Activated CD8-positive, alpha-beta T cell treated with anti-CD3 and anti-CD28 coated beads for 36 hours (primary cell): ENCODE measurements at regions not wholly inside any gene's neighbourhood (a gene's known extent, or its start where the extent isn't known, plus 50 kb on each side); places are given as distances from the start of the nearest gene placed in this dataset.

Source experiments
- ATAC-seq: fragments of 200-7000 bp; cut with Tn5 transposase; one replicate; pipeline ENCODE4 v1.10.0; 2021; ENCODE audit warnings: mild to moderate bottlenecking, moderate library complexity
- CTCF ChIA-PET: fragments of 350-600 bp; sonication (Branson Sonifier 250); formaldehyde crosslinking; loops from one replicate; lab custom pipeline; 2021; ENCODE audit warnings: antibody characterized with exemption; lab: Charles Lee
- POLR2A ChIA-PET: fragments of 350-600 bp; sonication (Branson Sonifier 250); formaldehyde crosslinking; loops from one replicate; lab custom pipeline; 2021; ENCODE audit warnings: antibody characterized with exemption; lab: Charles Lee
- DNase-seq: peaks from one replicate; pipeline ENCODE4 v3.0.0-alpha.2; 2020
- H3K27ac Mint-ChIP-seq: one replicate; pipeline ENCODE4 v1.8.0; 2021; ENCODE audit warnings: mild to moderate bottlenecking, mixed read lengths
- H3K27me3 Mint-ChIP-seq: one replicate; pipeline ENCODE4 v1.8.0; 2021; ENCODE audit warnings: mixed read lengths
- H3K36me3 Mint-ChIP-seq: one replicate; pipeline ENCODE4 v1.8.0; 2021; ENCODE audit warnings: low read depth, mixed read lengths
- H3K4me1 Mint-ChIP-seq: one replicate; pipeline ENCODE4 v1.8.0; 2021; ENCODE audit warnings: low read depth, mixed read lengths
- H3K4me3 Mint-ChIP-seq: one replicate; pipeline ENCODE4 v1.8.0; 2021; ENCODE audit warnings: mild to moderate bottlenecking, moderate library complexity, mixed read lengths
- H3K9me3 Mint-ChIP-seq: one replicate; pipeline ENCODE4 v1.8.0; 2021; ENCODE audit warnings: mixed read lengths
- intact Hi-C: fragments of 100-400 bp; cut with micrococcal nuclease; formaldehyde crosslinking; loops from one replicate; pipeline ENCODE4 v1.10.0; 2022
- TF ChIP-seq, protein P1 (sequence below): fragments of 200-600 bp; IDR thresholded peaks from one replicate; pipeline ENCODE4 v1.8.0; 2022; ENCODE audit warnings: antibody characterized with exemption, mild to moderate bottlenecking

DNA sequence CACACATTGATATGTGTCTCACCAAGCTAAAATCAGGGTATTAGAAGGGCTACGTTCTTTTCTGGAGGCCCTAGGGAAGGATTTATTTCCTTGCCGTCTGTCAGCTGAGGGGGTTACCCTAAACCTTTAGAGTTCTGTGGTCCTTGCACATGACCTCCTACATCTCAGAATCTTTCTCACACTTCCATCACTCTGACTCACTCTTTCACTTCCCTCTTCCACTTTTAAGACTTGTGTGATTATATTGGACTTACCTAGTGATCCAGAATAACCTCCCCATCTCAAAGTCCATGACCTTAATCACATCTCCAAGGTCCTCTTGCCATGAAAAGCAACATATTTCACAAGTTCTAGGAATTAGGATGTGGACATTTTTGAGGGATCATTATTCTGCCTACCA is 53.6 kb upstream of the FUNDC1 start:
- TF ChIP-seq, protein P1, sequence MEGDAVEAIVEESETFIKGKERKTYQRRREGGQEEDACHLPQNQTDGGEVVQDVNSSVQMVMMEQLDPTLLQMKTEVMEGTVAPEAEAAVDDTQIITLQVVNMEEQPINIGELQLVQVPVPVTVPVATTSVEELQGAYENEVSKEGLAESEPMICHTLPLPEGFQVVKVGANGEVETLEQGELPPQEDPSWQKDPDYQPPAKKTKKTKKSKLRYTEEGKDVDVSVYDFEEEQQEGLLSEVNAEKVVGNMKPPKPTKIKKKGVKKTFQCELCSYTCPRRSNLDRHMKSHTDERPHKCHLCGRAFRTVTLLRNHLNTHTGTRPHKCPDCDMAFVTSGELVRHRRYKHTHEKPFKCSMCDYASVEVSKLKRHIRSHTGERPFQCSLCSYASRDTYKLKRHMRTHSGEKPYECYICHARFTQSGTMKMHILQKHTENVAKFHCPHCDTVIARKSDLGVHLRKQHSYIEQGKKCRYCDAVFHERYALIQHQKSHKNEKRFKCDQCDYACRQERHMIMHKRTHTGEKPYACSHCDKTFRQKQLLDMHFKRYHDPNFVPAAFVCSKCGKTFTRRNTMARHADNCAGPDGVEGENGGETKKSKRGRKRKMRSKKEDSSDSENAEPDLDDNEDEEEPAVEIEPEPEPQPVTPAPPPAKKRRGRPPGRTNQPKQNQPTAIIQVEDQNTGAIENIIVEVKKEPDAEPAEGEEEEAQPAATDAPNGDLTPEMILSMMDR = no peak
- POLR2A ChIA-PET = no interaction called here
- no peak overlapping the region for H3K27ac Mint-ChIP-seq
- H3K9me3 Mint-ChIP-seq = peaks cover 4% of the 10 kb centered on the region
- ATAC-seq = no peak
- no peaks in the 10 kb centered on the region for H3K36me3 Mint-ChIP-seq
- H3K4me3 Mint-ChIP-seq = no peak overlapping the region
- no peaks in the 10 kb centered on the region for H3K4me1 Mint-ChIP-seq
- DNase-seq = no peak
- no peaks in the 10 kb centered on the region for H3K27me3 Mint-ChIP-seq
- CTCF ChIA-PET = no interaction called here
- intact Hi-C loops = no loop called here
